Stomach (tissue), 8 donors: ENCODE measurements at regions not wholly inside any gene's neighbourhood (a gene's known extent, or its start where the extent isn't known, plus 50 kb on each side); places are given as distances from the start of the nearest gene placed in this dataset.
"Not testable (repeated sequence)": the region's sequence is repeated elsewhere in the genome, so short reads cannot be mapped to it uniquely, and the experiment has no call there.

Experiments
- DNase-seq, 2 donors: peaks; one replicate each; pipeline versions ENCODE4 v3.0.0 to v3.0.0-alpha.2; 2013 to 2019
- H3K27ac ChIP-seq, 5 donors: fragments of 200-600 bp in 4 of 5; sonication (generic) in 4 of 5; one replicate each; pipeline ENCODE4 v1.5.1; 2013 to 2019; ENCODE audit warnings: mild to moderate bottlenecking in 1 of 5, moderate library complexity in 1 of 5
- H3K27me3 ChIP-seq, 3 donors: fragments of 200-600 bp; sonication (generic); one replicate each; pipeline ENCODE4 v1.5.1; 2017 to 2019; ENCODE audit warnings: mixed run types in 1 of 3
- H3K36me3 ChIP-seq, 4 donors: fragments of 200-600 bp; sonication (generic); 1 replicate in 3 of 4; 2 replicates in 1 of 4; pipeline ENCODE4 v1.5.1; 2016 to 2019
- H3K4me1 ChIP-seq, 4 donors: fragments of 200-600 bp; sonication (generic); one replicate each; pipeline ENCODE4 v1.5.1; 2016 to 2019
- H3K4me3 ChIP-seq, 4 donors: fragments of 200-600 bp; sonication (generic) in 3 of 4; one replicate each; pipeline ENCODE4 v1.5.1; 2016 to 2019; ENCODE audit warnings: mild to moderate bottlenecking in 1 of 4
- H3K9me3 ChIP-seq, 4 donors: fragments of 200-600 bp; sonication (generic); one replicate each; pipeline ENCODE4 v1.5.1; 2016 to 2019
- CTCF ChIP-seq, 7 experiments: fragments of 450-650 bp in 4 of 7; fragments of 200-600 bp in 3 of 7; sonication (generic) in 3 of 7; IDR thresholded peaks; one replicate each; pipeline ENCODE4 v1.5.1; 2016 to 2019; ENCODE audit warnings: antibody characterized with exemption in 7 of 7, control low read depth in 2 of 7, mild to moderate bottlenecking in 1 of 7
- EP300 ChIP-seq: sonication (generic); formaldehyde crosslinking; IDR thresholded peaks from one replicate; pipeline ENCODE4 v1.6.1; 2017; ENCODE audit warnings: antibody characterized with exemption
- POLR2A ChIP-seq, 4 donors: fragments of 450-650 bp; IDR thresholded peaks; one replicate each; pipeline ENCODE4 v1.6.1; 2016; ENCODE audit warnings: antibody characterized with exemption in 4 of 4, control low read depth in 2 of 4, mild to moderate bottlenecking in 1 of 4, moderate library complexity in 1 of 4
- POLR2AphosphoS5 ChIP-seq, 3 donors: sonication (generic); formaldehyde crosslinking; IDR thresholded peaks; one replicate each; pipeline ENCODE4 v1.6.1; 2016; ENCODE audit warnings: antibody characterized with exemption in 3 of 3
- WGBS, 5 donors: extraction: QIAGEN DNeasy Blood & Tissue Kit in 3 of 5; methylation state at CpG; one replicate each; pipeline versions ENCODE4 v1.1.5 to v1.1.7; 2013 to 2018; 5-methylcytosine and 5-hydroxymethylcytosine counted together
- intact Hi-C: fragments of 100-400 bp; cut with DNase I; formaldehyde crosslinking; loops from one replicate; pipeline ENCODE4 v1.15.1; 2023; ENCODE audit warnings: low total_unique reads
- donor health status: healthy with polysubstance abuse.
- donor health status: Bipolar disorder and iron deficiency.
- donor health status: healthy.

GRCh38 chr1:166693673-166694297, 145.5 kb upstream of the POGK start:
- 61 to 77% (median 63%) methylated on average over 4 of the region's 4 CpGs for WGBS, 5 donors
- TF ChIP-seq CTCF (IDR thresholded peaks at IDR 0.05) (no peak), POLR2A (IDR thresholded peaks at IDR 0.05) (no peak), POLR2AphosphoS5 (IDR thresholded peaks at IDR 0.05) (no peak), EP300 (no peak)
- intact Hi-C loops: no loop called here
- DNase-seq: no peak
- H3K4me1 ChIP-seq: no peaks in the 10 kb centered on the region
- no peaks in the 10 kb centered on the region for H3K9me3 ChIP-seq
- no peak overlapping the region for H3K4me3 ChIP-seq
- H3K27ac ChIP-seq: no peak overlapping the region
- H3K27me3 ChIP-seq: no peaks in the 10 kb centered on the region
- no peaks in the 10 kb centered on the region for H3K36me3 ChIP-seq

- no peak overlapping the region for H3K4me3 ChIP-seq
- peak in 1 of 2 donors; percentile 2 for DNase-seq
- no peaks in the 10 kb centered on the region for H3K36me3 ChIP-seq
- intact Hi-C loops: no loop called here
- no peak for TF ChIP-seq POLR2AphosphoS5 (IDR thresholded peaks at IDR 0.05)
- no peak for TF ChIP-seq CTCF (IDR thresholded peaks at IDR 0.05)
- TF ChIP-seq POLR2A (IDR thresholded peaks at IDR 0.05): no peak
- TF ChIP-seq EP300: no peak
- H3K27me3 ChIP-seq: no peaks in the 10 kb centered on the region
- H3K4me1 ChIP-seq: no peaks in the 10 kb centered on the region
- H3K9me3 ChIP-seq: no peaks in the 10 kb centered on the region
- no peak overlapping the region for H3K27ac ChIP-seq
- WGBS, 5 donors: 52 to 85% (median 68%) methylated on average over 1 of the region's 1 CpG
Observed at GRCh38 chr1:166695115-166695514, 144.2 kb upstream of the POGK start.

DNA sequence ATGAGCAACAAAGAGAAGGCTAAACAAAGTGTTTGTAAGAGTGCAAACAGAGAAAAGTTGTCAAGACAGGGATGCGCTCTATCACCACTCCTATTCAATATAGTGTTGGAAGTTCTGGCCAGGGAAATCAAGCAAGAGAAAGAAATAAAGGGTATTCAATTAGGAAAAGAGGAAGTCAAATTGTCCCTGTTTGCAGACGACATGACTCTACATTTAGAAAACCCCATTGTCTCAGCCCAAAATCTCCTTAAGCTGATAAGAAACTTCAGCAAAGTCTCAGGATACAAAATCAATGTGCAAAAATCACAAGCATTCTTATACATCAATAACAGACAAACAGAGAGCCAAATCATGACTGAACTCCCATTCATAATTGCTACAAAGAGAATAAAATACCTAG, 143.4 kb upstream of the POGK start:
- H3K9me3 ChIP-seq, H3K27ac ChIP-seq, intact Hi-C loops, H3K4me1 ChIP-seq, DNase-seq, H3K36me3 ChIP-seq, H3K27me3 ChIP-seq, H3K4me3 ChIP-seq: not testable (repeated sequence)
- 47 to 84% (median 71%) methylated on average over 2 of the region's 2 CpGs for WGBS, 5 donors

DNA sequence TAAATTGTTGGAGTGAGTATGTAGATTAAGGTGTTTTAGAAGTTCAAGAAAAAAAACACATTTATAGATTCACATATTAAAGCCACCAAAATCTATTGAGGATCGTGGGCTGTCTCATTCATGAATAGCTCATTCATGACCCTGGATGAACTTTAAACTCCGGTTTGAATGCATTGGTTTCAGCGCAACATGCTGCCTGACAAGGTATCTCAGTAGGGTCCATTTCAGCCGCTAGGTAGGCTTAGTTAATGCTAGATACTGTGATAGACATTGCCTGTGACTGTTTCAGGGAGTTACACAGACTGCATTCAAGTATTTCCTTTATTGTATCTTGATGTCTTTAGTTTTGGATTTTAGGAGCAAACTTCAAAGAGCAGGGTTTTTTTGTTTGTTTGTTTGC, 140.5 kb upstream of the POGK start:
- TF ChIP-seq POLR2A (IDR thresholded peaks at IDR 0.05): no peak
- no peak for TF ChIP-seq POLR2AphosphoS5 (IDR thresholded peaks at IDR 0.05)
- TF ChIP-seq CTCF (IDR thresholded peaks at IDR 0.05): no peak
- no peak for TF ChIP-seq EP300
- H3K9me3 ChIP-seq: no peaks in the 10 kb centered on the region
- no peaks in the 10 kb centered on the region for H3K36me3 ChIP-seq
- no peak overlapping the region for H3K27ac ChIP-seq
- DNase-seq: no peak
- WGBS, 5 donors: 51 to 64% (median 58%) methylated on average over 4 of the region's 4 CpGs
- no peaks in the 10 kb centered on the region for H3K27me3 ChIP-seq
- no peaks in the 10 kb centered on the region for H3K4me1 ChIP-seq
- H3K4me3 ChIP-seq: no peak overlapping the region
- intact Hi-C loops: no loop called here

DNA sequence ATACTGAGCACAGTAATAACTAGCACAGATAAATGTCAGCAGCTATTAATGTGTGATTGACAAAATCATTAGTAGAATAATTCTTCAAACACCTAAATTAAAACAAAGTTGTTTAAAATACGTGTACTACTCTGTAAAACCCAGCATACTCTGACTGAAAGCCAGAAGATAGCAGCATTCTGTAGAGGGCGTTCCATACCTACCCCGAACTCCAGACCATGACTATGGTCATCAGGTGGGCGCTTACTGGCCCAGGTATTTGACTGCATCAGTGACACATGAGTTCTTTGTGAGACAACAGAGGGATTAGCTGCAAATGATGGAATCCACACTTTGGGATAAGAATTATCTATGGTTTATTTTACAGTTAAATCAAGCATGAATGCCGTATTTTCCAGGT, 139.7 kb upstream of the POGK start:
- H3K9me3 ChIP-seq: no peaks in the 10 kb centered on the region
- TF ChIP-seq POLR2A (IDR thresholded peaks at IDR 0.05): no peak
- no peak for TF ChIP-seq POLR2AphosphoS5 (IDR thresholded peaks at IDR 0.05)
- TF ChIP-seq EP300: no peak
- TF ChIP-seq CTCF (IDR thresholded peaks at IDR 0.05): no peak
- H3K27ac ChIP-seq: no peak overlapping the region

More for the DNA sequence above, 139.7 kb upstream of the POGK start:
- no peak for DNase-seq
- no peaks in the 10 kb centered on the region for H3K27me3 ChIP-seq
- WGBS, 5 donors: 35 to 64% (median 43%) methylated on average over 5 of the region's 5 CpGs
- no peak overlapping the region for H3K4me3 ChIP-seq
- no peaks in the 10 kb centered on the region for H3K4me1 ChIP-seq
- H3K36me3 ChIP-seq: no peaks in the 10 kb centered on the region
- intact Hi-C loops: no loop called here
